ENCODE measurements at regions not wholly inside any gene's neighbourhood (a gene's known extent, or its start where the extent isn't known, plus 50 kb on each side); places are given as distances from the start of the nearest gene placed in this dataset.

DNA sequence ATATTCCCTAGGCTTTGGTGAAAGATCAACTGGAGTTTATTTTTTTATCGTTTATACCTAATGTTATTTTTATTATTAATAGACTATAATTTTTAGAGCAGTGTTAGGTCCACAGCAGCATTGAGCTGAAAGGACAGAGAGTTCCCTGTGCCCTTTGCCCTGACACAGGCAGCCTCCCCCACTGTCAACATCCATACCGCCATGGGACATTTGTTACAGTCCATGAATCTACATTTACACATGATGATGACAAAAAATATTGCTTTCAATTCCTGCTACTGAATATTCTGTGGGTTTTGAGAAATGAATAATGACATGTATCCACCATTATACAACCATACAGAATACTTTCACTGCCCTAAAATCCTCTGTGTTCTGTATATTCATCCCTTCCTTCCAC is 1297.5 kb upstream of the SORCS1 start:
- DNase-seq (ENCODE audit: low read depth) = no peak
- H3K4me3 ChIP-seq (ENCODE audit: low read depth, low read length) = no peak overlapping the region
- TF ChIP-seq, protein P1, sequence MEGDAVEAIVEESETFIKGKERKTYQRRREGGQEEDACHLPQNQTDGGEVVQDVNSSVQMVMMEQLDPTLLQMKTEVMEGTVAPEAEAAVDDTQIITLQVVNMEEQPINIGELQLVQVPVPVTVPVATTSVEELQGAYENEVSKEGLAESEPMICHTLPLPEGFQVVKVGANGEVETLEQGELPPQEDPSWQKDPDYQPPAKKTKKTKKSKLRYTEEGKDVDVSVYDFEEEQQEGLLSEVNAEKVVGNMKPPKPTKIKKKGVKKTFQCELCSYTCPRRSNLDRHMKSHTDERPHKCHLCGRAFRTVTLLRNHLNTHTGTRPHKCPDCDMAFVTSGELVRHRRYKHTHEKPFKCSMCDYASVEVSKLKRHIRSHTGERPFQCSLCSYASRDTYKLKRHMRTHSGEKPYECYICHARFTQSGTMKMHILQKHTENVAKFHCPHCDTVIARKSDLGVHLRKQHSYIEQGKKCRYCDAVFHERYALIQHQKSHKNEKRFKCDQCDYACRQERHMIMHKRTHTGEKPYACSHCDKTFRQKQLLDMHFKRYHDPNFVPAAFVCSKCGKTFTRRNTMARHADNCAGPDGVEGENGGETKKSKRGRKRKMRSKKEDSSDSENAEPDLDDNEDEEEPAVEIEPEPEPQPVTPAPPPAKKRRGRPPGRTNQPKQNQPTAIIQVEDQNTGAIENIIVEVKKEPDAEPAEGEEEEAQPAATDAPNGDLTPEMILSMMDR (IDR thresholded peaks at IDR 0.05; ENCODE audit: low read depth, low read length, missing control alignments) = no peak

DNA sequence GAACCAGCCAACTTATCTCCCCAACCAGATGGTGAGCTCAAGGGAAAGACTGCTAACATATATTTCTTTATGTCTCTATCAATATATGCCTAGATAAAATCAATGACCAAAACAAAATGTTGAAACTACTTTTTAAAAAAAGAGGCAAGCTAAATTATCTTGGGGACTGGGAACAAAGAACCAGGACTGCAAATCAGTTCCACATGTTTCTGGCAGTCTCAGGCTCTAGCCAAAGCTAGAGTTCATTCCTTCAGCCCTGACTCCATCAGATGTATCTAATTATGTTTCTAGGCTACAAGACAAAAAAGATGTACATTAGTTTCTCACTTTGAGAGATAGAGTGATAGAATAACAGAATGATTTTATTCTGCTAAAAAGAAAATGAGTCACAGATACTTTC is 1290.3 kb upstream of the SORCS1 start:
- TF ChIP-seq, protein P1 (IDR thresholded peaks at IDR 0.05; ENCODE audit: low read depth, low read length, missing control alignments) = no peak
- no peak for DNase-seq (ENCODE audit: low read depth)
- H3K4me3 ChIP-seq (ENCODE audit: low read depth, low read length) = no peak overlapping the region

DNA sequence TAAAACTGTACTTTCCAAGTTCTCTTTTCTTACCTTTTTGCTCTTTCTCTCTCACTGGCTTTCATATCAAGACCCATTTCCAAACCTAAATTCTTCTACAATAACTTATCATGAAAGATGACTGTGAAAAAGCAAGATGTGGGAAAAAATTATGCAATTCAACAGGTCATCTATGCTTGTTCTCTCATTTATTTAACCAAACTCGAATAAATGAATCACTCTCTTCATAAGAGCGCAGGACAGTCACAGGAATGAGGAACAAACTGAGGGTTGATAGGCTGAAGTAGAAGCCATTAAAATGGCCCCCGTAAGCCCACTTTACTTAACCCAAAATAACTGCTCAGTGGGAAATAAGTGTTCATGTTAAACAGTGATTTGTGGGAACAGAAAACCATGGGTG is 1289.7 kb upstream of the SORCS1 start:
- TF ChIP-seq, protein P1 (IDR thresholded peaks at IDR 0.05; ENCODE audit: low read depth, low read length, missing control alignments) = no peak
- no peak for DNase-seq (ENCODE audit: low read depth)
- no peak overlapping the region for H3K4me3 ChIP-seq (ENCODE audit: low read depth, low read length)

DNA sequence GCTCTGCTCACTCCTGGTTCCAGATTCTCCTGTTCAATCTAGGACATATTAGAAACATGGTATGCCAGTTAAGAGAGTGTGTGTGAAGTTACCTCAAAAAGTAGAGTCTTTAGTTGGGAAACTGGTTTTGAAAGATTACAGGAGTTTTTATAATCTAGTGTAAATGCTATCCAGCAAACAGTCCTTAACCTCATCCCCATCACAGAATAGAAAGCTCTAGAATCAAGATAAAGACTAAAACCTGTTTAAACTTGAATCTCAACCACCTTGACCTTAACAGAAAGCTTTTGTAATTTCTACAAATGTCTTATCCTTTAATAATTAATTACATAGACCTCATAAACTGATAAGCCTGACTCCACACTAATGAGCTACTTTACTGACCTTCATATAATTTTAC is 1288.7 kb upstream of the SORCS1 start:
- no peak for DNase-seq (ENCODE audit: low read depth)
- no peak overlapping the region for H3K4me3 ChIP-seq (ENCODE audit: low read depth, low read length)
- TF ChIP-seq, protein P1 (IDR thresholded peaks at IDR 0.05; ENCODE audit: low read depth, low read length, missing control alignments) = no peak

DNA sequence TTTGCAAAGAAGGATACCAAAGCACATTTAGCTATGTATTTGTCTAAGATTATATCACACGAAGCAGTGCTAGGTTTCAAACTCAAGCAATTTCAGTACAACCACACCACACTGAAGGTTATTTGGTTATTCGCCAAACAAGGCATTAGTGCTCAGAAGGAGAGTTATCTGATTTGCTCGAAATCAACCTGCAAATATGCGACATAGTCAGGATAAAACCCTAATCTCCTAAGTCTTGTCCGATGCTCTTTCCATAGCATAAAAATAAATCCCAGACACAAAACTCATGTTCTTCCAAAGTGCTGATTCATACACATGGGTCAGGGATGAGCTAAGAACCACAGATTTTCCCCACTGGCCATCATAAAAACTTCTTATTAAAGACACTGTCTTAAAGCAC is 1288.0 kb upstream of the SORCS1 start:
- DNase-seq (ENCODE audit: low read depth) = no peak
- TF ChIP-seq, protein P1 (IDR thresholded peaks at IDR 0.05; ENCODE audit: low read depth, low read length, missing control alignments) = no peak
- no peak overlapping the region for H3K4me3 ChIP-seq (ENCODE audit: low read depth, low read length)

DNA sequence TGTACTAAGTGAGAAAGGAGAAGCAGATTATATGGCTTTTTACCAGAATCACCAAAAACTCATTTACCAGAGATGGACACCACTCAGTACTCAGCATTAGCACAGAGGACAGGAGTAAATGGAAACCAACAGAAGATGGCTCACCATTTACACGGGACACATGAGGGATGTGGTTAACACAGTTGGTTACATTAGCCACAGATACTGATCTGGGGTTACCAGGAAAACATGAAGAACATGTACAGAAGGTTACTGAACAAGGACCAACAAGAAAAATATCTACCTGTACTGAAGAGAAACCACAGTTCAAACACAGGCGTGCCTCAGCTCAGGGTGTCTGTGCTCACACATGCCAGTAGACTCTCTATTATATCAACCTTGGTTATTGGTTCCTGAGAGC is 1285.8 kb upstream of the SORCS1 start:
- H3K4me3 ChIP-seq (ENCODE audit: low read depth, low read length) = no peak overlapping the region
- TF ChIP-seq, protein P1 (IDR thresholded peaks at IDR 0.05; ENCODE audit: low read depth, low read length, missing control alignments) = no peak
- DNase-seq (ENCODE audit: low read depth) = no peak

DNA sequence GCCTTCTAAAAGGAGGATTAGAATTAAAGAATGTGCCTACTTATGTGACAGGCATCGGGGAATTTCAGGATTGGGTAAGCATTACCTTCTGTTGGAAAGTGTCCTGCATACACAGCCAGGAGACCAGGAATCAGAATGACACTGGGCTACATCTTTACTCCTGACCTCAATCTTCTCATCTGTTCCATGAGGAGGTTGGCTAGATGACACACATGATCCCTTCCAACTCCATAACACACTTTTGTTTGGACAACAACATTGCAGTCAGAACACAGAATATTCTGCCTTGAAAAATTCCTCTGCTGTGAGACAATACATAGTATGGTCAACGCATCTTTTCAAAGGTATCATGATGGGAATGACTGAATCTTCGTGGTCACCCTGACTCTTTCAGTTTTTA is 1281.2 kb upstream of the SORCS1 start:
- DNase-seq (ENCODE audit: low read depth) = no peak
- H3K4me3 ChIP-seq (ENCODE audit: low read depth, low read length) = no peak overlapping the region
- TF ChIP-seq, protein P1 (IDR thresholded peaks at IDR 0.05; ENCODE audit: low read depth, low read length, missing control alignments) = no peak
